Tibial nerve (tissue), 4 donors: ENCODE measurements at regions not wholly inside any gene's neighbourhood (a gene's known extent, or its start where the extent isn't known, plus 50 kb on each side); places are given as distances from the start of the nearest gene placed in this dataset.

Source experiments
- DNase-seq, 2 donors: peaks; one replicate each; pipeline ENCODE4 v3.0.0-alpha.2; 2019; ENCODE audit warnings: low spot score in 2 of 2
- H3K27ac ChIP-seq, 4 donors: fragments of 200-600 bp; sonication (generic) in 3 of 4; one replicate each; pipeline ENCODE4 v1.5.1; 2017 to 2019; ENCODE audit warnings: mild to moderate bottlenecking in 1 of 4
- H3K27me3 ChIP-seq, 2 donors: fragments of 200-600 bp; sonication (generic) in 1 of 2; one replicate each; pipeline versions ENCODE4 v1.5.1 to v1.6.0; 2017 to 2019
- H3K36me3 ChIP-seq, 3 donors: fragments of 200-600 bp; sonication (generic); one replicate each; pipeline ENCODE4 v1.5.1; 2018 to 2019
- H3K4me1 ChIP-seq, 4 donors: fragments of 200-600 bp; sonication (generic) in 3 of 4; one replicate each; pipeline ENCODE4 v1.5.1; 2017 to 2019
- H3K4me3 ChIP-seq, 4 donors: fragments of 200-600 bp; sonication (generic) in 3 of 4; one replicate each; pipeline ENCODE4 v1.5.1; 2017 to 2019; ENCODE audit warnings: mild to moderate bottlenecking in 1 of 4, moderate library complexity in 1 of 4
- H3K9me3 ChIP-seq, 4 donors: fragments of 200-600 bp; sonication (generic) in 3 of 4; one replicate each; pipeline ENCODE4 v1.5.1; 2017 to 2019
- CTCF ChIP-seq, 5 experiments: fragments of 200-600 bp in 3 of 5; fragments of 450-650 bp in 2 of 5; sonication (generic) in 3 of 5; IDR thresholded peaks; one replicate each; pipeline ENCODE4 v1.5.1; 2016 to 2019; ENCODE audit warnings: antibody characterized with exemption in 5 of 5, mild to moderate bottlenecking in 3 of 5, moderate library complexity in 2 of 5
- EP300 ChIP-seq, 2 donors: sonication (generic); formaldehyde crosslinking; IDR thresholded peaks; one replicate each; pipeline ENCODE4 v1.6.1; 2017; ENCODE audit warnings: antibody characterized with exemption in 2 of 2, mild to moderate bottlenecking in 1 of 2
- POLR2A ChIP-seq, 2 donors: fragments of 450-650 bp; IDR thresholded peaks; one replicate each; pipeline ENCODE4 v1.6.1; 2017; ENCODE audit warnings: antibody characterized with exemption in 2 of 2, mild to moderate bottlenecking in 2 of 2, moderate library complexity in 2 of 2
- WGBS, 2 donors: methylation state at CpG; one replicate each; pipeline ENCODE4 v1.1.5; 2018; 5-methylcytosine and 5-hydroxymethylcytosine counted together

GRCh38 chr3:102165367-102165766, 269.4 kb upstream of the ZPLD1 start:
- Histone ChIP-seq H3K9me3 (no peaks in the 10 kb centered on the region), H3K4me3 (no peak overlapping the region), H3K4me1 (peaks cover 0 to 20% (median 0%) of the 10 kb centered on the region in 4 donors), H3K27ac (no peak overlapping the region), H3K27me3 (no peaks in the 10 kb centered on the region), H3K36me3 (no peaks in the 10 kb centered on the region)
- DNase-seq: no peak
- TF ChIP-seq POLR2A (IDR thresholded peaks at IDR 0.05): no peak
- no peak for TF ChIP-seq CTCF (IDR thresholded peaks at IDR 0.05)
- TF ChIP-seq EP300 (IDR thresholded peaks at IDR 0.05): no peak
- WGBS, 2 donors: 68 to 71% methylated on average over 1 of the region's 1 CpG

DNA sequence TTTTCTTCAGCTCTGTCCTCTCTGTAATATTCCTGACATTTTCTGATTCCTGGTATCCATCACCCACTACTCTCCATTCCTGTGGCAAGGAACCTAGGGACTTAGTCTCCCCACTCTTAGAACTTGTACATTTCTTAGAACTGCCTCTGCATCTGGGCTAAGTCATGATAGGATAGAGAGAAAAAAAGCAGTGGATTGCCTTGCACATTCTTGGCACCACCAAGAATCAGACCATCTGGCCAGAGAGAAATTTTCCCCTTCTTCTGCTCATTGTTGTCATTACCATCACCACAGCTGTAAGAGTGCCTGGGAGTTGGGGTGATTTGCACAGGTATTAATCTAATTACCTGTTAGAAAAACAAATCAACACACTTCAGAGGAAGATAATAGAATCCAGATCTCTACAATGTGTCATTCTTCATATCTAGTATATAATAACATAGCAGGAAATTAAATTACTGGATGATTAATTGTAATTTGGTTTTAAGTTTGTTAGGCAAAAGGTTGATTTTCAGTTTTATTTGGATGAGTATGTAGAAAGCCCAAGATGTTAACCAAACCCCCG, 264.8 kb upstream of the ZPLD1 start:
- WGBS, 2 donors: 88% methylated on average over 1 of the region's 1 CpG
- no peaks in the 10 kb centered on the region for H3K9me3 ChIP-seq
- H3K36me3 ChIP-seq: no peaks in the 10 kb centered on the region
- TF ChIP-seq CTCF (IDR thresholded peaks at IDR 0.05): no peak
- TF ChIP-seq POLR2A (IDR thresholded peaks at IDR 0.05): no peak
- no peak for TF ChIP-seq EP300 (IDR thresholded peaks at IDR 0.05)
- H3K27ac ChIP-seq: no peak overlapping the region
- H3K4me1 ChIP-seq: no peaks in the 10 kb centered on the region
- no peak for DNase-seq
- no peak overlapping the region for H3K4me3 ChIP-seq
- no peaks in the 10 kb centered on the region for H3K27me3 ChIP-seq

DNA sequence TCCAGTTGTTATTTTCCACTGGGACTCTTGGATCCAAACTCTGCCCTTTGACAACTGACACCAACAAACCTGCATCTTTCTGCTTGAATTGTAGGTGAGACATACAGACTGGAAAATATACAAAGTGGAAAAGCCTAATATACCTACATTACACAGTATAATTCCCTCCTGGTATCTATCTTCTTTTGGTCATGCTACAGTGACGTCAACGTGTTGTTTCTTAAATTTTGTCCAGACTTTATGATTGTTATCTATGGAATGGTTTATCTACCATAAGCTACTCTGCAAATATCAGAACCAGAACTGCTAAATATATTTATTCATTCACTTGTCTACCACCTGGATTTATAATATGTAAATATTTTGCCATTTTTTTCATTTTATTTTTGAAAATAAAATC, 264.3 kb upstream of the ZPLD1 start:
- WGBS, 2 donors: 87 to 88% methylated on average over 2 of the region's 2 CpGs
- H3K9me3 ChIP-seq: no peaks in the 10 kb centered on the region
- H3K36me3 ChIP-seq: no peaks in the 10 kb centered on the region
- H3K27ac ChIP-seq: no peak overlapping the region
- no peak overlapping the region for H3K4me3 ChIP-seq
- H3K4me1 ChIP-seq: no peaks in the 10 kb centered on the region
- no peaks in the 10 kb centered on the region for H3K27me3 ChIP-seq
- TF ChIP-seq CTCF (IDR thresholded peaks at IDR 0.05) (no peak), EP300 (IDR thresholded peaks at IDR 0.05) (no peak), POLR2A (IDR thresholded peaks at IDR 0.05) (no peak)
- no peak for DNase-seq

DNA sequence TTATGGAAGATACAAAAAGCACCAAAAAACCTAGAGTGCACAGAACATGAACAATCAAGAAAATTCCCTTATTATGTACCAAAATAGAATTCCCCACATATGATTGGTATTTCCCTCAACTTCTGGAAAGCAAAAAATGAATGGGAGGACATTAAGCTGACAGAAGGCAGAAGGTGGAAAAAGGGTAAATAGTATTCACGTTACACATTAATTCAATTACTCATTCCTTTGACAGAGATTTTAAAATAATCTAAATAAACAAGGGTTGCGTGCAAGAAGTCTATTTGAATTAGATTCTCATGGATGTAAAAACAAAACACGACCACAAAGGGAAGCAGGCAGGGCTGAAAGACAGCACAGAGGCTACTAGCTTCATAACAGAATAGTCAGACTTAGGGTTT, 260.5 kb upstream of the ZPLD1 start:
- Histone ChIP-seq H3K27me3 (no peaks in the 10 kb centered on the region), H3K4me3 (no peak overlapping the region), H3K9me3 (no peaks in the 10 kb centered on the region), H3K4me1 (peaks cover 0 to 5% (median 0%) of the 10 kb centered on the region in 4 donors), H3K36me3 (no peaks in the 10 kb centered on the region), H3K27ac (no peak overlapping the region)
- no peak for TF ChIP-seq CTCF (IDR thresholded peaks at IDR 0.05)
- no peak for TF ChIP-seq POLR2A (IDR thresholded peaks at IDR 0.05)
- no peak for TF ChIP-seq EP300 (IDR thresholded peaks at IDR 0.05)
- no peak for DNase-seq
- WGBS, 2 donors: 68% methylated on average over 3 of the region's 3 CpGs

- peaks cover 0 to 11% (median 0%) of the 10 kb centered on the region in 4 donors for H3K4me1 ChIP-seq
- H3K27ac ChIP-seq: no peak overlapping the region
Observed at GRCh38 chr3:102174832-102175374, 259.9 kb upstream of the ZPLD1 start.

More at GRCh38 chr3:102174832-102175374, 259.9 kb upstream of the ZPLD1 start:
- no peak for DNase-seq
- H3K9me3 ChIP-seq: no peaks in the 10 kb centered on the region
- no peaks in the 10 kb centered on the region for H3K36me3 ChIP-seq
- TF ChIP-seq CTCF (IDR thresholded peaks at IDR 0.05) (no peak), EP300 (IDR thresholded peaks at IDR 0.05) (no peak)
- no peak overlapping the region for H3K4me3 ChIP-seq
- WGBS, 2 donors: 80 to 85% methylated on average over 1 of the region's 1 CpG
- no peaks in the 10 kb centered on the region for H3K27me3 ChIP-seq
